ENCODE measurements at regions not wholly inside any gene's neighbourhood (a gene's known extent, or its start where the extent isn't known, plus 50 kb on each side); places are given as distances from the start of the nearest gene placed in this dataset.
"Not testable (repeated sequence)": the region's sequence is repeated elsewhere in the genome, so short reads cannot be mapped to it uniquely, and the experiment has no call there.

DNA sequence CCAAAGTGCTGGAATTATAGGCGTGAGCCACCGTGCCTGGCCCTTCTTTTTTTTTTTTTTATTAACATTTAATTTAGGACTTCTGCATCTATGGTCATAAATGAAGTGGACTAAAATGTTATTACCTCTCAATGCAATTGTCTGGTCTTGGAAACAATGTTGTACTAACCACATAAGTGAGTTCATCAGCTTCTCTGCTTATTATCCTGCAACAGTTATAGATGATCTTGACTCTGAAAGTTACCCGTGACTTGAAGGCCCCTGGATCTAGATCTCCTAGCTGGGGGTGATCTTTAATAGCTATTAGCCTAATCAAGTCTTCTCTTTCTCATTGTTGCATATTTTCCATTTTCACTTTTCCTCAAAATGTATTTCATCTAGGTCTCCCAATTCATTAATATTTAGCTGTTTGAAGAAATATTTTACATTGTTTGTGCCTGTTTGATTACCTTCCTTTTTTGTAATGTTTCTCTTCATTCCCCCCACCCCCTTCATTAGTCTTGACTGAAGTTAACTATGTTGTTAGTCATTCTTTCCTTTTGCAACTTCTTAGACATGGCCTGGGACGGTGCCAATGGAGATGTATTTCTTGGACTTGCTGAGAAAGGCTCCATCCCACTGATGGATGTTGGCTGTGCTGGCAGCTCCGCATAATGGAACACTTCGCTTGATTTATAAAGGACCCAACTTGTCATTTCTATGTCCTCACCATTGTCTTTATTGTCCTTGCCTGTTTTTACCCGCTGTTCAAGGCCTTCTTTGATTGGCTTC lies 141.6 kb upstream of the RIOK3 start:
- Histone ChIP-seq H3K9ac (ENCODE audit: low read depth, low read length) (no peak overlapping the region), H3K4me1 (ENCODE audit: insufficient read depth, low read length) (peaks cover 12% of the 10 kb centered on the region), H3K9me3 (ENCODE audit: control insufficient read depth, insufficient read depth, low read length) (peaks cover 11% of the 10 kb centered on the region), H3K36me3 (ENCODE audit: insufficient read depth, low read length) (no peaks in the 10 kb centered on the region)

GRCh38 chr18:23313379-23313778 lies 139.7 kb upstream of the RIOK3 start:
- peaks cover 9% of the 10 kb centered on the region for H3K4me1 ChIP-seq (ENCODE audit: insufficient read depth, low read length)
- H3K36me3 ChIP-seq (ENCODE audit: insufficient read depth, low read length), result no peaks in the 10 kb centered on the region
- no peak overlapping the region for H3K9ac ChIP-seq (ENCODE audit: low read depth, low read length)
- peaks cover 11% of the 10 kb centered on the region for H3K9me3 ChIP-seq (ENCODE audit: control insufficient read depth, insufficient read depth, low read length)

DNA sequence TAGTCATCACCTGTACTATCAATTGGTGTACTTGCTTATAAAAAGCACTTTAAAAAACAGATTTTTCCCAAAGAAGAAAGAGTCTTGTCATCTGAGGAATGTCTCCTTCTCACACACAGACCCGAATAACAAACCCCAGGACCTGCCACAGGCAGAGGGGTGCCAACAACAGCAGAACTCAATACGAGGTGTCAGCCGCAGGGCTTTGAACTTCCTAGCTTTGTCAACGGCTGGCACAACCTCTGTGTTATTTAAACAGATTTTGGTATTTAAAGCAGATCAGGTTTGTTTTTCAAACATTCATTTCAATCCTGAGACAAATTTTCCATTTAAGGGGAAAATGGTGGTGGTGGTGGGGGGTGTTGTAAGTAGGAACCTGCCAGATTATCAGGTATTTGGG lies 138.4 kb upstream of the RIOK3 start:
- Histone ChIP-seq H3K4me1 (ENCODE audit: insufficient read depth, low read length) (peaks cover 9% of the 10 kb centered on the region), H3K9ac (ENCODE audit: low read depth, low read length) (no peak overlapping the region), H3K36me3 (ENCODE audit: insufficient read depth, low read length) (no peaks in the 10 kb centered on the region), H3K9me3 (ENCODE audit: control insufficient read depth, insufficient read depth, low read length) (peaks cover 11% of the 10 kb centered on the region)

DNA sequence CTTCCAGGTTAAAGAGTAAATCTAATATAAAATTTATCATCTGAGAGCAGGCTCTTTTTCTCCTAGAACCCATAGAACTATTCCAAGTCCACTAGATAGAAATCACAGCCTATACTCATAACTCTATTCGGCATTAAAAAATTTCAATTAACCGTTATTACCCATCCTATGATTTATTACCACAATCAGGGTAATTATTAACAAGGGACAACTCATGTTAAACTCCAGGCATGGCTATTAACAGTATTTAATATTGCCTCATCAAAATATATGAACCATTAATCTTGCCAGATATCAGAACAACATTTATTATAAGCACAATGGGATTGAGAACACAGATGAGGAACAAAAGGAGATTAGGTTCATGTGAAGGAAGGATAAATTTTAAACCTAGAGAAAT lies 136.8 kb upstream of the RIOK3 start:
- Histone ChIP-seq H3K36me3 (ENCODE audit: insufficient read depth, low read length) (no peaks in the 10 kb centered on the region), H3K9me3 (ENCODE audit: control insufficient read depth, insufficient read depth, low read length) (peaks cover 11% of the 10 kb centered on the region), H3K4me1 (ENCODE audit: insufficient read depth, low read length) (peaks cover 9% of the 10 kb centered on the region)

GRCh38 chr18:23316988-23317387 lies 136.1 kb upstream of the RIOK3 start:
- H3K9me3 ChIP-seq (ENCODE audit: control insufficient read depth, insufficient read depth, low read length), result peaks cover 11% of the 10 kb centered on the region
- no peak overlapping the region for H3K9ac ChIP-seq (ENCODE audit: low read depth, low read length)
- peaks cover 9% of the 10 kb centered on the region for H3K4me1 ChIP-seq (ENCODE audit: insufficient read depth, low read length)
- H3K36me3 ChIP-seq (ENCODE audit: insufficient read depth, low read length), result no peaks in the 10 kb centered on the region

More for the DNA sequence above, 136.8 kb upstream of the RIOK3 start:
- H3K9ac ChIP-seq (ENCODE audit: low read depth, low read length), result no peak overlapping the region

DNA sequence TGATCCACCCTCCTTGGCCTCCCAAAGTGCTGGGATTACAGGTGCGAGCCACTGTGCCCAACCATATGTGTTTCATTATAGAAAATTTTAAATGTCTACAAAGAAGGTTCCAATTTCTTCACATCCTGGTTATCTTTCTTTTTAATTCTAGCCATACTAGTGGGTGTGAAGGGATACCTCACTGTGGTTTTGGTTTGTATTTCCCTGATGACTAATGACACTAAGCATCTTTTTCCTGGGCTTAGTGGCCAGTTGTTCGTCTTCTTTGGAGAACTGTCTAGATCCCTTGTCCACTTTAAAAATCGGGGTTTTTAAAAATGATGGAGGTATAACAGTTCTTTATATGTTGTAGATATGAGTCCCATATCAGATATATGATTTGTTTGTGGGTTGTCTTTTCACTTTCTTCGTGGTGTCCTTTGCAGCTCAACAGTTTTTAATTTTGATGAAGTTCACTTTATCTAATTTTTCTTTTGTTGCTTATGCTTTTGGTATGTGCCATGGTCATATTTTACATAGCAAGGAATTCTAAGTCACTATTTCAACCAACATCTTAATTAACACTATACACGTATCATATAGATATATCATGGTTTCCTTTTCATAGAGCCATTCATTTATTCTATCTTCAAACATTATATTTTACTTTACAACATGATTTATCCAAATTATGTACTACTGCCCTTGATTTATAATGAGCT lies 135.0 kb upstream of the RIOK3 start:
- Histone ChIP-seq H3K9ac (ENCODE audit: low read depth, low read length) (no peak overlapping the region), H3K36me3 (ENCODE audit: insufficient read depth, low read length) (no peaks in the 10 kb centered on the region), H3K9me3 (ENCODE audit: control insufficient read depth, insufficient read depth, low read length) (peaks cover 11% of the 10 kb centered on the region), H3K4me1 (ENCODE audit: insufficient read depth, low read length) (peaks cover 9% of the 10 kb centered on the region)

- H3K4me1 ChIP-seq (ENCODE audit: insufficient read depth, low read length), result peaks cover 5% of the 10 kb centered on the region
Observed at GRCh38 chr18:23320709-23321236, 132.3 kb upstream of the RIOK3 start.

DNA sequence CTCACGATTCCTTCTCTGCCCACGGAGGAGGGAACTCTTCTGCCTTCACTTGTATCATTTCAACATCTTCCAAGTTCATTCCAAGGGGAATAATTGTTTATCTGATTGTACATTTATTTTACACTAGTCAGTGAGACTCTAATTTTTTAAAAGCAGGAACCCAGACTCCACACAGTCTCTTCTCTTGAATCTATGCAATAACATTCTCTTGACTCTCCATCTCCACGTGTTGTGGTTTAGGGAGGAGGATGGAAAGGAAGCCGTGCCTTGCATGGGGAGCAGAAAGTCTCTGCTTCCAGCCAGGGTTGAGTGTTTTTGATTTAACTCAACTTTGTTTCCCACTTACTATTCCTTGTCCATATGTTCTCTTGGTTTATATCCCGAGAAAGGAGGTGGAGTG lies 131.1 kb upstream of the RIOK3 start:
- H3K9ac ChIP-seq (ENCODE audit: low read depth, low read length), result no peak overlapping the region
- H3K36me3 ChIP-seq (ENCODE audit: insufficient read depth, low read length), result no peaks in the 10 kb centered on the region
- H3K4me1 ChIP-seq (ENCODE audit: insufficient read depth, low read length), result peaks cover 5% of the 10 kb centered on the region; the same call in 1 of the 2 replicates
- H3K9me3 ChIP-seq (ENCODE audit: control insufficient read depth, insufficient read depth, low read length), result no peaks in the 10 kb centered on the region

More at GRCh38 chr18:23320709-23321236, 132.3 kb upstream of the RIOK3 start:
- H3K9me3 ChIP-seq (ENCODE audit: control insufficient read depth, insufficient read depth, low read length), result no peaks in the 10 kb centered on the region
- H3K9ac ChIP-seq (ENCODE audit: low read depth, low read length), result no peak overlapping the region
- no peaks in the 10 kb centered on the region for H3K36me3 ChIP-seq (ENCODE audit: insufficient read depth, low read length)

DNA sequence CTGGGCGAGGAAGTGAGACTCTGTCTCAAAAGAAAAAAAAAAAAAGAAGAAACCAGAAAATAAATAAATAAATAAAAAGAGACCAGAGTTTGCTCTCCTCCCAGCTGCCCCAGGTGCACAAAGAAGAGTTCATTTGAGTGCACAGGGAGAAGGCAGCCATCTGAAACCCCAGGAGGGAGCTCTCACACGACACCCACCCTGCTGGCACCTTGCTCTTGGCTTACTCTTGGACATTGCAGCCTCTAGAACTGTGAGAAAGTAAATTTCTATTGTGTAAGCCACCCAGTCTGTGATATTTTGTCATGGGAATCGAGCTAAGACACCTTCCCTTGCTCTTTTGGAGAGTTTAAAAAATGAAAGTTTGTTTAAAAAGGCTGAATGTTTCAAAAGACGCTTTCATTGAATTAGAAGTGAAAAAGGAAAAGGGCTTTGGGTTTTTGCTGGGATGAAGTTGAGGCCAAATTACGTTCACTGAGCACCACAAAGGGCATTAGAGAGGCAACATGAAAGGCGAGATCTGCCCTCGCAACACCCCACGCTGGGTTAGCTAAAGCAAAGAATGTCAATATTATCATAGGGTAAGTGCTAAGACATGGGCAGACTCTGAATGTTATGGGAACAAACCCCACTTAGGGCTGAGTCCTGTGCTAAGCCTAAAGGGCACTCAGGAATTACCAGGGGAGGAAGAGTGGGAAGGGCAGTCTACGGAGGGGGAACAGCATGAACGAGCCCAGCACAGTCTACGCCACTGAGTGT lies 128.9 kb upstream of the RIOK3 start:
- Histone ChIP-seq H3K4me1 (ENCODE audit: insufficient read depth, low read length) (peaks cover 5% of the 10 kb centered on the region; the same call in 1 of the 2 replicates), H3K9ac (ENCODE audit: low read depth, low read length) (no peak overlapping the region), H3K9me3 (ENCODE audit: control insufficient read depth, insufficient read depth, low read length) (no peaks in the 10 kb centered on the region), H3K36me3 (ENCODE audit: insufficient read depth, low read length) (no peaks in the 10 kb centered on the region)

DNA sequence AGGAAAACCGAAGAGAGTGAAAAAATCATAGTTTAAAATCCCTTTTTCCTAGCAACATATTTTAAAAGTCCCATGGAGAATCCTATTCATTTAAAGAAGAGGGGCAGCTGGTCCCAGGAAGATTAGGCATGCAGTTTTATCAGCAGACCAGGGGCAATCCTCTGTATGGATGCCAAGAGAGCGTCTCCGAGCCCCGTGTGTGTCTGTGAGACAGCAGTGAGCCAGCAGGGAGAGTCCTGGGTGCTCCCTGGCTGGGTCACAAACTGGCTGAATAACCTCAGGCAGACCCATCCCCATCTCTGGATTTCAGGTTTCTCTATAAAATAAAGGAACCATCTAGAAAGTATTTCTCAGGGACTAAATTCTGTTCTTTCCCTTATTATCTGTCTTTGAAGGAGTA lies 128.2 kb upstream of the RIOK3 start:
- peaks cover 5% of the 10 kb centered on the region; the same call in 1 of the 2 replicates for H3K4me1 ChIP-seq (ENCODE audit: insufficient read depth, low read length)
- no peak overlapping the region for H3K9ac ChIP-seq (ENCODE audit: low read depth, low read length)
- no peaks in the 10 kb centered on the region for H3K9me3 ChIP-seq (ENCODE audit: control insufficient read depth, insufficient read depth, low read length)
- H3K36me3 ChIP-seq (ENCODE audit: insufficient read depth, low read length), result no peaks in the 10 kb centered on the region

DNA sequence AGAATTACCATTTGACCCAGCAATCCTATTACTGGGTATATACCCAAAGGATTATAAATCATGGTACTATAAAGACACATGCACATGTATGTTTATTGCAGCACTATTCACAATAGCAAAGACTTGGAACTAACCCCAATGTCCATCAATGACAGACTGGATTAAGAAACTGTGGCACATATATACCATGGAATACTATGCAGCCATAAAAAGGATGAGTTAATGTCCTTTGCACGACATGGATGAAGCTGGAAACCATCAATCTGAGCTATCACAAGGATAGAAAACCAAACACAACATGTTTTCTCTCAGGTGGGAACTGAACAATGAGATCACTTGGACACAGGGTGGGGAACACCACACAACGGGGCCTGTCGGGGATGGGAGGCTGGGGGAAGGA lies 123.4 kb upstream of the RIOK3 start:
- H3K9ac ChIP-seq (ENCODE audit: low read depth, low read length); H3K36me3 ChIP-seq (ENCODE audit: insufficient read depth, low read length); H3K9me3 ChIP-seq (ENCODE audit: control insufficient read depth, insufficient read depth, low read length); H3K4me1 ChIP-seq (ENCODE audit: insufficient read depth, low read length): not testable (repeated sequence)

GRCh38 chr18:23330423-23330822 lies 122.7 kb upstream of the RIOK3 start:
- H3K9me3 ChIP-seq (ENCODE audit: control insufficient read depth, insufficient read depth, low read length), result no peaks in the 10 kb centered on the region
- H3K9ac ChIP-seq (ENCODE audit: low read depth, low read length), result no peak overlapping the region
- H3K4me1 ChIP-seq (ENCODE audit: insufficient read depth, low read length), result peaks cover 8% of the 10 kb centered on the region; the same call in 1 of the 2 replicates
- H3K36me3 ChIP-seq (ENCODE audit: insufficient read depth, low read length), result no peaks in the 10 kb centered on the region

GRCh38 chr18:23331091-23331920 lies 121.8 kb upstream of the RIOK3 start:
- no peaks in the 10 kb centered on the region for H3K36me3 ChIP-seq (ENCODE audit: insufficient read depth, low read length)
- no peaks in the 10 kb centered on the region for H3K9me3 ChIP-seq (ENCODE audit: control insufficient read depth, insufficient read depth, low read length)
- no peak overlapping the region for H3K9ac ChIP-seq (ENCODE audit: low read depth, low read length)

More at GRCh38 chr18:23331091-23331920, 121.8 kb upstream of the RIOK3 start:
- H3K4me1 ChIP-seq (ENCODE audit: insufficient read depth, low read length), result peaks cover 8% of the 10 kb centered on the region; the same call in 1 of the 2 replicates
